IMR-90 (cell line): ENCODE measurements at regions not wholly inside any gene's neighbourhood (a gene's known extent, or its start where the extent isn't known, plus 50 kb on each side); places are given as distances from the start of the nearest gene placed in this dataset.

Experiments
- ATAC-seq: fragments of 200-7000 bp; cut with Tn5 transposase; 2 replicates; pipeline ENCODE4 v1.9.1; 2020; ENCODE audit warnings: low read depth, mild to moderate bottlenecking, moderate library complexity
- BruUV-seq: library from RNA; stranded (reverse); fragments of 400-500 nt; replicated peaks from 2 replicates; lab custom pipeline; 2021; lab: Mats Ljungman, UMichigan
- CTCF ChIA-PET: fragments of 300-600 bp; formaldehyde crosslinking; extraction: SDS; loops from one replicate; lab custom pipeline; 2021; ENCODE audit warnings: antibody characterized with exemption; lab: Yijun Ruan, JAX
- POLR2A ChIA-PET: fragments of 300-600 bp; sonication (Branson Sonifier 250); formaldehyde crosslinking; loops from one replicate; lab custom pipeline; 2022; ENCODE audit warnings: antibody characterized with exemption; ENCODE audit not compliant: unreplicated experiment; lab: Charles Lee
- DNase-seq: peaks from one replicate; pipeline ENCODE4 v3.0.0; 2013
- H2AFZ ChIP-seq: replicated peaks from 2 replicates; pipeline ENCODE3; 2013; ENCODE audit warnings: low read length, mild to moderate bottlenecking; ENCODE audit not compliant: poor library complexity
- H2AK5ac ChIP-seq: 2 replicates; pipeline ENCODE4 v1.6.1; 2013; ENCODE audit warnings: low read depth, low read length, inconsistent platforms
- H2AK9ac ChIP-seq: replicated peaks from 2 replicates; pipeline ENCODE3; 2013; ENCODE audit warnings: mild to moderate bottlenecking, low read depth, low read length, moderate library complexity; ENCODE audit not compliant: poor library complexity
- H2BK120ac ChIP-seq: 2 replicates; pipeline ENCODE4 v1.6.1; 2013; ENCODE audit warnings: low read depth, low read length, inconsistent platforms
- H2BK15ac ChIP-seq: 3 replicates; pipeline ENCODE4 v1.6.1; 2013; ENCODE audit warnings: low read depth, low read length, inconsistent platforms
- H2BK20ac ChIP-seq: 2 replicates; pipeline ENCODE4 v1.6.1; 2013; ENCODE audit warnings: low read depth, mild to moderate bottlenecking, inconsistent platforms, low read length, moderate library complexity
- H2BK5ac ChIP-seq: 2 replicates; pipeline ENCODE4 v1.6.1; 2013; ENCODE audit warnings: mild to moderate bottlenecking, low read depth, low read length, inconsistent platforms; ENCODE audit not compliant: poor library complexity, severe bottlenecking
- H3K14ac ChIP-seq: replicated peaks from 2 replicates; pipeline ENCODE4 v1.6.1; 2013; ENCODE audit warnings: low read depth, low read length, inconsistent platforms
- H3K18ac ChIP-seq: 2 replicates; pipeline ENCODE4 v1.6.1; 2013; ENCODE audit warnings: low read depth, low read length, control low read depth
- H3K23ac ChIP-seq: 2 replicates; pipeline ENCODE4 v1.6.1; 2013; ENCODE audit warnings: low read depth, low read length, inconsistent platforms
- H3K27ac ChIP-seq: 2 replicates; pipeline ENCODE4 v1.5.1; 2013; ENCODE audit warnings: mild to moderate bottlenecking, control low read depth, low read length; ENCODE audit not compliant: insufficient read depth
- H3K27me3 ChIP-seq: 2 replicates; pipeline ENCODE4 v1.6.1; 2013; ENCODE audit warnings: low read length; ENCODE audit not compliant: control insufficient read depth, insufficient read depth
- H3K36me3 ChIP-seq: 2 replicates; pipeline ENCODE4 v1.6.1; 2013; ENCODE audit warnings: low read length, mixed read lengths; ENCODE audit not compliant: control insufficient read depth, insufficient read depth
- H3K4ac ChIP-seq: 2 replicates; pipeline ENCODE4 v1.6.1; 2013; ENCODE audit warnings: low read depth, low read length, inconsistent platforms
- H3K4me1 ChIP-seq: 2 replicates; pipeline ENCODE4 v1.6.1; 2013; ENCODE audit warnings: low read length, mixed read lengths; ENCODE audit not compliant: control insufficient read depth, insufficient read depth
- H3K4me2 ChIP-seq: 2 replicates; pipeline ENCODE4 v1.6.1; 2013; ENCODE audit warnings: low read depth, mild to moderate bottlenecking, control low read depth, low read length, moderate library complexity
- H3K4me3 ChIP-seq: 2 replicates; pipeline ENCODE4 v1.5.1; 2013; ENCODE audit warnings: low read depth, mild to moderate bottlenecking, control low read depth, low read length, moderate library complexity; ENCODE audit not compliant: insufficient read depth
- H3K56ac ChIP-seq: 2 replicates; pipeline ENCODE4 v1.6.1; 2013; ENCODE audit warnings: low read length, inconsistent platforms; ENCODE audit not compliant: insufficient read depth; ENCODE audit errors: extremely low read depth
- H3K79me1 ChIP-seq, 2 experiments: 2 replicates each; pipeline ENCODE4 v1.6.1; 2013; ENCODE audit warnings: low read length in 2 of 2, inconsistent platforms in 1 of 2, low read depth in 1 of 2
- H3K9ac ChIP-seq: 2 replicates; pipeline ENCODE4 v1.6.1; 2013; ENCODE audit warnings: low read depth, low read length, control low read depth
- H3K9me1 ChIP-seq: 2 replicates; pipeline ENCODE4 v1.6.1; 2013; ENCODE audit warnings: low read length, inconsistent platforms; ENCODE audit not compliant: insufficient read depth
- H3K9me3 ChIP-seq: 2 replicates; pipeline ENCODE4 v1.6.1; 2013; ENCODE audit warnings: low read length; ENCODE audit not compliant: control insufficient read depth, insufficient read depth
- H4K20me1 ChIP-seq: 2 replicates; pipeline ENCODE4 v1.6.1; 2013; ENCODE audit warnings: low read length, inconsistent platforms; ENCODE audit not compliant: insufficient read depth
- H4K5ac ChIP-seq: 2 replicates; pipeline ENCODE4 v1.6.1; 2013; ENCODE audit warnings: mild to moderate bottlenecking, low read depth, low read length, control low read depth
- H4K8ac ChIP-seq, 2 experiments: 2 replicates each; pipeline ENCODE4 v1.6.1; 2013; ENCODE audit warnings: low read depth in 2 of 2, low read length in 2 of 2, control low read depth in 1 of 2, inconsistent platforms in 1 of 2
- H4K91ac ChIP-seq: 2 replicates; pipeline ENCODE4 v1.6.1; 2013; ENCODE audit warnings: low read depth, low read length, inconsistent platforms; ENCODE audit not compliant: insufficient read depth
- BHLHE40 ChIP-seq: fragments of 150-350 bp; IDR thresholded peaks from 2 replicates; pipeline ENCODE4 v1.6.1; 2016; ENCODE audit warnings: mild to moderate bottlenecking, low read depth, low read length
- WGBS, 2 experiments: methylation state at CpG; one replicate each; pipeline versions ENCODE4 v1.1.5 to v1.1.7; 2013; ENCODE audit warnings: missing lambda C conversion rate in 2 of 2; ENCODE audit not compliant: insufficient read length in 1 of 2; ENCODE audit errors: extremely low coverage in 2 of 2; 5-methylcytosine and 5-hydroxymethylcytosine counted together
- dilution Hi-C: fragments of 300-500 bp; cut with HindIII; formaldehyde crosslinking; loops from one replicate; pipeline ENCODE4 v1.14.3; 2018; ENCODE audit warnings: low sequenced_read_pairs; ENCODE audit not compliant: unreplicated experiment
- in situ Hi-C: fragments of 300-500 bp; cut with MboI; formaldehyde crosslinking; loops from 3 replicates; pipeline ENCODE4 v1.14.3; 2019; ENCODE audit warnings: low sequenced_read_pairs, inconsistent platforms, mixed read lengths
- intact Hi-C: fragments of 100-400 bp; cut with micrococcal nuclease; formaldehyde crosslinking; loops from 2 replicates; pipeline ENCODE4 v1.10.0; 2022

GRCh38 chr2:15795426-15795825 lies 144.9 kb upstream of the MYCN start:
- Histone ChIP-seq H3K9ac (no peak overlapping the region), H3K9me1 (no peaks in the 10 kb centered on the region), H3K36me3 (no peaks in the 10 kb centered on the region), H3K4me3 (no peak overlapping the region), H4K20me1 (no peaks in the 10 kb centered on the region), H2BK5ac (no peak overlapping the region), H3K4ac (no peak overlapping the region), H2BK120ac (no peak overlapping the region), H2AK5ac (no peak overlapping the region), H3K14ac (no peak overlapping the region), H3K79me1 (no peaks in the 10 kb centered on the region), H2AFZ (no peak overlapping the region), H3K56ac (no peak overlapping the region), H3K9me3 (peaks cover 26% of the 10 kb centered on the region), H2AK9ac (no peak overlapping the region), H3K4me2 (no peak overlapping the region), H3K18ac (no peak overlapping the region), H3K23ac (no peak overlapping the region), H4K5ac (no peak overlapping the region), H4K8ac (no peak overlapping the region), H2BK20ac (no peak overlapping the region), H3K27ac (no peak overlapping the region), H3K27me3 (no peaks in the 10 kb centered on the region), H2BK15ac (no peak overlapping the region), H3K4me1 (no peaks in the 10 kb centered on the region), H4K91ac (no peak overlapping the region)
- dilution Hi-C loops (no loop called here), in situ Hi-C loops (no loop called here), intact Hi-C loops (no loop called here)
- 7% methylated on average over 5 of the region's 10 CpGs; no CpG with 5 or more reads in 1 of the 2 experiments for WGBS, 2 experiments
- DNase-seq (no peak), ATAC-seq (no peak)
- TF ChIP-seq BHLHE40 = no peak
- CTCF ChIA-PET = no interaction called here
- no TSS peak for BruUV-seq
- POLR2A ChIA-PET = no interaction called here
